GM11168 (cell line): ENCODE measurements at regions not wholly inside any gene's neighbourhood (a gene's known extent, or its start where the extent isn't known, plus 50 kb on each side); places are given as distances from the start of the nearest gene placed in this dataset.

Experiments used
- in situ Hi-C: fragments of 300-500 bp; cut with MboI; formaldehyde crosslinking; loops from one replicate; pipeline ENCODE4 v1.12.0; 2022; ENCODE audit warnings: low sequenced_read_pairs; ENCODE audit not compliant: unreplicated experiment

- in situ Hi-C loops, result no loop called here
Measured at GRCh38 chr10:43702936-43703281, 54.2 kb upstream of the ZNF32 start.

GRCh38 chr10:43702213-43702935 is 53.7 kb upstream of the ZNF32 start:
- in situ Hi-C loops, result no loop called here

DNA sequence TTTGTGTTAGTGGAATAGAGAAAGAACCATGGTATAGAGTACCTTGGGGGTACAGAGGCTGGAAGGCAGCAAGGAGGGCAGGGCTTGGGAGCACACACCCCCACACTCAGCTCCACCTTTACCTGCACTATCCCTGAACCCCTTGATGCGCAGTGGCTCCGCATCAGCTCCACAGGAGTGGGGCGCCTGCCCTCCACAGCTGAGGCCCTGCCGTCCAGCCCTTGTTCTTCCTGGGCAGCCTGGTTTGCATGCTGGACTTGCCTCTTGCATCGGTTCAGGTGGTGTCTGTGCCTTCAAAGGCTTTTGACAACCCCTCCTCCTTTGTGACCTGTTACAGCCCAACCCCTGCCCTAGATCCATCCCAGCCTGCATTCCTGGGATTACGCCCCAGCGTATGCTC is 52.6 kb upstream of the ZNF32 start:
- in situ Hi-C loops, result no loop called here

DNA sequence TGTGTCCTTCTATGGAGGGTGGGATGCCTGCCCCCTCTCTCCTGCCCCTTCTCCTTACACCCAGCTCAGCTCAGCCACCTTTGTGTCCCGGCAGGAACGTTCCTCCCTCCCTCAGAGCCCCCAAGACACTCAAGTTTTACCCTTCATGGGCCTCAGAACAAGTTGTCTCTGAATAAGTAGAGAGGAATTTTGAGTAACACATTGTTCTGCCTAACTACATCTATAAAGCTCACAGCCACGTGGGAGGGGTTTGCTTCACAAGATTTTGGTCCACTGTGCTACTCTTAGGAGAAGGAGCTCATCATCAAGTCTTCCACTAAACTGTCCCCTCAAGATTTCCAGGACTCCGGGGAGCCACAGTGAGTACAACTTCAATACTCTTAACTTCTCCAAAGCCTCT is 51.6 kb upstream of the ZNF32 start:
- in situ Hi-C loops, result no loop called here

GRCh38 chr10:43699516-43699915 is 50.8 kb upstream of the ZNF32 start:
- in situ Hi-C loops, result loop anchor here (25.0 kb wide), 2 partner anchors 338 to 688 kb away; partner anchors contain the start of gene CXCL12
